Fibroblast of peridontal ligament (primary cell): ENCODE measurements at regions not wholly inside any gene's neighbourhood (a gene's known extent, or its start where the extent isn't known, plus 50 kb on each side); places are given as distances from the start of the nearest gene placed in this dataset.
"Not testable (repeated sequence)": the region's sequence is repeated elsewhere in the genome, so short reads cannot be mapped to it uniquely, and the experiment has no call there.

Experiments used
- DNase-seq: peaks from one replicate; pipeline ENCODE4 v3.0.0-alpha.2; 2010; ENCODE audit errors: extremely low read depth

- DNase-seq: no peak
These were observed 121.6 kb upstream of the ZNF92 start for GRCh38 chr7:65251851-65252620.

GRCh38 chr7:65250697-65251395, 122.8 kb upstream of the ZNF92 start:
- DNase-seq: no peak

GRCh38 chr7:65250216-65250615, 123.4 kb upstream of the ZNF92 start:
- DNase-seq: no peak

- no peak for DNase-seq
These were observed 126.2 kb upstream of the ZNF92 start for GRCh38 chr7:65247491-65247890.

GRCh38 chr7:65239707-65240352, 133.8 kb upstream of the ZNF92 start:
- DNase-seq: no peak

GRCh38 chr7:65239324-65239706, 134.3 kb upstream of the ZNF92 start:
- no peak for DNase-seq

GRCh38 chr7:65238785-65239184, 134.9 kb upstream of the ZNF92 start:
- DNase-seq: no peak

GRCh38 chr7:65235586-65235985, 138.1 kb upstream of the ZNF92 start:
- DNase-seq: no peak

- no peak for DNase-seq
These were observed 140.1 kb upstream of the ZNF92 start for GRCh38 chr7:65233409-65234034.

- DNase-seq: no peak
These were observed 143.4 kb upstream of the ZNF92 start for GRCh38 chr7:65230231-65230630.

GRCh38 chr7:65225422-65226006, 148.1 kb upstream of the ZNF92 start:
- DNase-seq: no peak

- DNase-seq: no peak
These were observed 151.0 kb upstream of the ZNF92 start for GRCh38 chr7:65222655-65223054.

GRCh38 chr7:65221683-65222082, 152.0 kb upstream of the ZNF92 start:
- DNase-seq: no peak

GRCh38 chr7:65219623-65220022, 154.0 kb upstream of the ZNF92 start:
- no peak for DNase-seq

- peak; percentile 10 for DNase-seq
These were observed 157.2 kb upstream of the ZNF92 start for GRCh38 chr7:65216469-65216868.

- not testable (repeated sequence) for DNase-seq
These were observed 160.4 kb upstream of the ZNF92 start for GRCh38 chr7:65213260-65213659.

- not testable (repeated sequence) for DNase-seq
These were observed 174.4 kb upstream of the ZNF92 start for GRCh38 chr7:65199221-65199620.

GRCh38 chr7:65193334-65194058, 180.2 kb upstream of the ZNF92 start:
- DNase-seq: not testable (repeated sequence)

GRCh38 chr7:65177041-65177440, 170.6 kb upstream of the ERV3-1 start:
- DNase-seq: not testable (repeated sequence)

- not testable (repeated sequence) for DNase-seq
These were observed 143.6 kb upstream of the ERV3-1 start for GRCh38 chr7:65150105-65150504.
